Erythroblast (primary cell): ENCODE measurements at regions not wholly inside any gene's neighbourhood (a gene's known extent, or its start where the extent isn't known, plus 50 kb on each side); places are given as distances from the start of the nearest gene placed in this dataset.

ENCODE experiments used
- DNase-seq, 2 experiments: peaks; one replicate each; lab custom pipeline; 2025; lab: John Stamatoyannopoulos, UW
- GATA1 ChIP-seq: IDR thresholded peaks from 2 replicates; pipeline ENCODE4 v1.6.1; 2011; ENCODE audit warnings: low read depth, mild to moderate bottlenecking, control low read depth, low read length, moderate library complexity
- POLR2A ChIP-seq: IDR thresholded peaks from 2 replicates; pipeline ENCODE4 v1.6.1; 2011; ENCODE audit warnings: mild to moderate bottlenecking, low read length

DNA sequence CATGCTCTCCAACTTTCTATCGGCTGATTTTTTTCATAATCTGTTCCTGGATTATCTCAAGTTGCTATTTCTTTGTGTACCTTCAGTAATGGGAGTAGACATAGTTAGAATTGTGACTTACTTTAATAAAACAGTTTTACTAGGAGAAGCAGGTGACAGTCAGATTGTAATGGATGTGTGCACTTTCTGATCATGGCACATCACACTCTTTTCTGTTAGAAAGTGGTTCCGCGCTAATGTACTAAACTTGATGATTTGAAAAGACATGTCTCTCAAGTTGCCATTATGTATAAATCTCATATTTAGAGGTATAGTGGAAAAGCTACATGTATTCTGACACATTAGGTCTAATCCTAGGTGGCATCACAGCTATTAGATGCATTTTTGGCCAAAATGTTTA, 121.3 kb upstream of the CDH8 start:
- TF ChIP-seq GATA1 (no peak), POLR2A (no peak)
- DNase-seq, result no peak

DNA sequence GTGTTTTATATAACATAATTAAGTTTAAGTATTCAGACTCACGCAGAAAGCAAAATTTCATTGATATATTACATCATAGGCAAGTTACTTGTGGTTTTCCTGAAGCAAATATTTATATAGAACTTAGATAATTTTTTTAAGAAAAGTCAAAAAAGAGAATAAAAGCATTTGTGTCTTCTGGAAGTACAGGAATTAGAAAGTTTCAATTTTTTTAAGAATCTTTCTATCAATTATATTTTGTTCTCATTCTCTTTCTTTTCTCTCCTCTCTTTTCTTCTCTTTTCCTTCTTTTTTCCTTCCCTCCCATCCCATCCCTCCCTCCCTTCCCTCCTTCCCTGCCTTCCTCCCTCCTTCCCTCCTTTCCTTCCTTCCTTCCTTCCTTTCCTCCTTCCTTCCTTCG, 120.7 kb upstream of the CDH8 start:
- DNase-seq, result no peak
- TF ChIP-seq POLR2A, result no peak
- TF ChIP-seq GATA1, result no peak

DNA sequence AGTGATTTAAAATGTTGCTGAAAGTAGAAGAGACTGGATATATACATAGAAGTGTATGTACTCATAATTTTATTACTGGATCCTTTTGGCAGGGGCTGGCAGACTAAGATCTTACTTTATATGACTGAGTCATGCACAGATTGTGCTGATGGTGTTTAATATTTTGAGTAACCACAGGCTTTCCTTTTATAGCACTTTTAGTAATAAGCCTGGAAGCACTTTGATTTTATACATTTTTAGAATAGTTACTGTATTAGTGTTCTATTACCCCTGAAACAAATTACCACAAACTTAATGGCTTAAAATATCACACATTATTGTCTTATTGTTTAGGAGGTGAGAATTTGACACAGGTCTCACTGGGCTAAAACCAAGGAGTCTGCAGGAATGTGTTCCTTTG, 113.4 kb upstream of the CDH8 start:
- TF ChIP-seq GATA1, result no peak
- TF ChIP-seq POLR2A, result no peak

DNA sequence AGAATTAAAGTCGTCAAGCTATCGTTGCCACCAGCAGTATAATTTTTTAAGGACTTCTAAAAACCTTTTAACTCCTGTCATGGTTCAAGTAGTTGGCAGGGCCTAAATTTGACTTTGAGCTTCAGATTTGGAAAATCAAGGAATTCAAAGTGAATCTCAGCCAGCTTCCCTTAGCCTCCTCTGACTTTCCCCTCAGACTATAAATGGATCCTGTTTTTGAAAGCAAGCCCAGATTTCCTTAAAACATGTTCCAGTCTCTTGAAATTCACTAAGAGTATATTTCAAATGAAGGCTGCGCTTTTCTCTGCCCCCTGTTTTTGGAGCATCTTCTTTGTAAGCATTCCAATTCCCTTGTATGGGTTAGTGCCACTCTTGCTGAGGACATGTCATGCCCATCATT, 101.8 kb upstream of the CDH8 start:
- TF ChIP-seq POLR2A, result no peak
- no peak for TF ChIP-seq GATA1
- DNase-seq, result no peak

More for the DNA sequence above, 113.4 kb upstream of the CDH8 start:
- no peak for DNase-seq

DNA sequence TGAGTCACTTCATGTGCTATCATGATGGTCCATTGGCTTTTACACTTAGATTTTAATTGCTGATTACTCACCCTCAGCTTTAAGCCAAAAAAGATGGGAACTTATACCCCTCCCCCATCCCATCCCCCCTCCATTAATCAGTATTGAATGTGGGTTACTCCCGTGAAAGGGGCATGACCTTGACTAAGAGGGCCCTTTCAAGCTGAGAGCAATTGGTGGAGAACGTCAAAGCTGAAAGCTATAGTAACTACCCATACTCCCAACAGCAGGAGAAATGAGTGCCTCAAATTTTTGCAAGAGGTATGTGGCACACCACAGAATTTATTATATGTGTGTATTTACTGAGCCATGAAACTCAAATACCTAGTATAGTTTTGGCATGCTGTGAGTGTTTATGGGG, 99.7 kb upstream of the CDH8 start:
- TF ChIP-seq POLR2A (no peak), GATA1 (no peak)
- no peak for DNase-seq

DNA sequence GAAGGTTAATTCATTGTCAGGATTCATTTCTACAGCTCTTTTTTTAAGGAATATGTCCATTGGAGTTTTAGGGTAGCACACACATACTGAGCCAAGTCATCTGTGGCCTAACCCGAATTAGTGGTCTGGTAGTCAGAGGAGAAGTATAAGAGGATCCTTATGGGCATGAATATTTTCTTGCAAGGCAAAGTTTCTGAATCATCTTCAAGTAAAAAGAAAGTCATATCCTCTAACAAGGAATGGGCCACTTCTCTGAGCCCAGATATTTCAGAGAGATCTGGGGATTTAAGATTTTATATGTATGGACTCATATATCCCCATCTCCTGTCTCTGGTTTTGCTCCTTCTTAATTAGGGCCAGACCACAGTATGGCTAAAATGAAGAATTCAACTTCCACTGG, 99.2 kb upstream of the CDH8 start:
- TF ChIP-seq GATA1, result no peak
- TF ChIP-seq POLR2A, result no peak
- no peak for DNase-seq

DNA sequence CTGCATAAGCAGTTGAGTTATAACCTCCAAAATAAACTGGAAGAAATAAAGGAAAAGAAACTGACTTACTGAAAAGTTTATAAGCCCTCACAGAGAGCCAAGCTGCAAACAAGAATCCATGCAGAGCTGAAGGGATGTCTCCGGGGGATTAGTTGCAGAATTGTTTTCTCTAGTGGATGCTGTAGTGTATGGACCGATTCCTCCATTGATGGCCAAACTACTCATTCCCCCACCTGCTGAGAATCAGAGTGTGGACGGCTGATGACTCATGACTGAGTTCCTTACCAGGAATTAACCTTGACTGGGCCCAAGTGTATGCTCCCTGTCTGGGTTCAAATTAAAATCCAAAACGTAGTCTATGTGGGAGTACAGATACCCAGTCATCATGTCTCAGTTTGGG, 93.9 kb upstream of the CDH8 start:
- no peak for DNase-seq

DNA sequence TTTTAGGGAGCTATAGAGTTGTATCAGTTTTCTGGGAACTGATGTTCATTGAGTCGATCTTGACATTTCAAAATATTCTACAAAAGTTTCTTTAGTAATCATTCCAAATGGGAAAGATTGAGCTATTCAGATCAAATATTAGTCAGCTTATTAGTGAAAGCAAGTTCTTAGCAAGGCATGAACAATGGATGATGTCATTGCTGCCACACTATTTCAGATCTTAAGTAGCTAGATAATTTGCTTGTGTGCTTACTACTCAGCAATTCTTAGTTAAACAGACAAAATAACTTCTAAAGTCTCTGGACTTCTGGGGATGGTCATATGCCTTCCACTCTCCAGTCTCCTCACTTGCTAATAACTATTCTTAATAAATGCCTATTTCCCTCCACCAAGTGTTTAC, 69.0 kb upstream of the CDH8 start:
- no peak for DNase-seq
- TF ChIP-seq POLR2A, result no peak
- TF ChIP-seq GATA1, result no peak

More for the DNA sequence above, 93.9 kb upstream of the CDH8 start:
- TF ChIP-seq GATA1 (no peak), POLR2A (no peak)

DNA sequence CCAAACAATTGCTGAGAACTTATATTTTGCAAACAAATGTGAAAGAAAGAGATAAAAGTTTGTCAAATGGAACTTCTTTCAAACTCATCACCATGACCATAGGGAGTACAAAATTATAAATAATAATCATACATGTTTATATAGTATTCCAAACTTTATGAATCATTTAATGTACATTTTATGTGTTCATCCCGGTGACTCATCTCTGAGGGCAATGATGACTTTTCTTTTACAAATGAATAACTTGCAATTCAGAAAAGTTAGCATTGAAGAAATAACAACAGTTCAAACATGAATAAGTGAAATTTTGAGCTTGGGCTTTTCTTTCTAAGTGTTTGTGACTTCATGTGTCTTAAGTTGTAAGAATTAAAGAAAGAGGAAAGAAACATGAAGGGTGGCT, 66.3 kb upstream of the CDH8 start:
- no peak for DNase-seq
- TF ChIP-seq GATA1 (no peak), POLR2A (no peak)

DNA sequence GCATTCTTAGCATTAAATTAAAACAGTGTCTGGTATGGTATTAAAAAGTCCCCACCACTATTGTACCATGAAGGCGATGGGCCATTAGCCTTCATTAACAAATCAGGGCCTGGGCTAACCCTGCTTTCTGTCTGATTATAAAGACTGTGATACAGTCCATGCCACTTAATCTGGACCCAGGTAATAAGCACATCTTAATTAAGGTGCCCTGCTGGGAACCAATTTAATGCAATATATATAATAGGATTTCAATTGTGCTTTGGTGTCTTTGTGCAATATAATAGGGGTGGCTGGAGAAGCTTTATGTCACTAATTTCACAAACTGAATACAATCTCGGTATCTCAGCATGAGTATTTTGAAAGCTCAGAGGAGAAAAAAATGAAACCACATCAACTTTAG, 64.4 kb upstream of the CDH8 start:
- no peak for DNase-seq
- TF ChIP-seq POLR2A (no peak), GATA1 (no peak)

DNA sequence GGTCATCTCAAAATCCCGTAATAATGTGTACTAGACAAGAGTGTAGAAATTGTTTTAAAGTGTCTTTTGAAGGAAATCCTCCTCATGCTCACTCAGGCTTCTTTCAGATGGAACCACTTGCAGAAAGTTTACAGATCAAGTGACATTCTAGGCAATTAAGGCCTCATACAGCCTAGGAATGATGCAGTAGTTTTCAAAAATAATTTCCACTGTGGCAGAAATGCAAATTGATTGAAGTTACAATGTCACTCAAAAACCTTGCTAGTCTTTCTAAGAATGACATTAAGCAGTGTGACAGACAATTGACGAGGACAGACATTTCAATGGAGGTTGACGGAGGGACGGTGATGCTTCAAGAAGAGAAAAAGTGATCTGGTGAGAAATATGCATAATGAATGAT, 53.5 kb upstream of the CDH8 start:
- no peak for TF ChIP-seq POLR2A
- TF ChIP-seq GATA1, result no peak
- DNase-seq, result no peak

DNA sequence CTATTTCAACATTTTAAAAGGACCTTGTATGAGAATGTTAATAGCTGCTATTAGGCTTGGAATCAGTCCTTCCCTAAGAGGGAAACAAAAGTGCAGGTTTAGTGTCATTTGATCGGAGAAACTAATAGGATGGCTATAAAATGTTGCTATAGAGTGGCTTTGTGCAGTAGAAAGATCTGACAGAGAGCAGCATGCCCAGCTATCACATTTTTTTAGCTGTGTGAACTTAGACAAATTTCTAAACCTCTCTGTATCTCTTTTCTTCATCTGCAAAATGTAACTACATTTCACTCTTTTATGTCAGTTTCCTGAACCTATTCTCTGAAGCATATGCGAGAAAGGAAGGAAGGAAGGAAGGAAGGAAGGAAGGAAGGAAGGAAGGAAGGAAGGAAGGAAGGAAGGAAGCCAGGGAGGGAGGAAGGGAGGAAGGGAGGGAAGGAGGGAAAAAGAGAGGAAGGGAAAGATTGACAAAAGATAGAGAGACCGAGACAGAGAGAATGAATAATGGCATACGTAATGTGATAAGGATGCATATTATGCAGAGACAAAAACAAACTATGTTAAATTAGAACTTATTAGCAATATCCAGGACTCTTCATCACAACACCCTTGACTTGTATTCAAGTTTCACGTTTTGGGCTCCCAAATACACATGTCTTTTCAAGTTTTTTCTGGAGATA, 52.6 kb upstream of the CDH8 start:
- no peak for DNase-seq
- no peak for TF ChIP-seq POLR2A
